Smooth muscle cell (in vitro differentiated cells): ENCODE measurements at regions not wholly inside any gene's neighbourhood (a gene's known extent, or its start where the extent isn't known, plus 50 kb on each side); places are given as distances from the start of the nearest gene placed in this dataset.

Experiments
- DNase-seq: peaks from one replicate; lab custom pipeline; 2025; ENCODE audit not compliant: unreplicated experiment; lab: John Stamatoyannopoulos, UW
- H2AFZ ChIP-seq: fragments of 200-600 bp; sonication (generic); 2 replicates; pipeline ENCODE4 v1.6.0; 2016; ENCODE audit warnings: antibody characterized with exemption, low read depth, mild to moderate bottlenecking
- H3F3A ChIP-seq: fragments of 200-600 bp; sonication (generic); 2 replicates; pipeline ENCODE4 v1.6.0; 2017; ENCODE audit warnings: antibody characterized with exemption, low read depth
- H3K27ac ChIP-seq: fragments of 200-600 bp; sonication (generic); 2 replicates; pipeline ENCODE4 v1.5.1; 2016; ENCODE audit warnings: low read depth, mild to moderate bottlenecking
- H3K27me3 ChIP-seq: fragments of 200-600 bp; sonication (generic); 2 replicates; pipeline ENCODE4 v1.6.1; 2016; ENCODE audit warnings: low read depth, mild to moderate bottlenecking
- H3K36me3 ChIP-seq: fragments of 200-600 bp; sonication (generic); 2 replicates; pipeline ENCODE4 v1.5.1; 2016; ENCODE audit warnings: low read depth
- H3K4me1 ChIP-seq: fragments of 200-600 bp; sonication (generic); 2 replicates; pipeline ENCODE4 v1.5.1; 2016; ENCODE audit warnings: low read depth
- H3K4me2 ChIP-seq: fragments of 200-600 bp; sonication (generic); 2 replicates; pipeline ENCODE4 v1.6.0; 2016; ENCODE audit warnings: mild to moderate bottlenecking
- H3K4me3 ChIP-seq: fragments of 200-600 bp; sonication (generic); 2 replicates; pipeline ENCODE4 v1.5.1; 2016; ENCODE audit warnings: mild to moderate bottlenecking
- H3K79me2 ChIP-seq: fragments of 200-600 bp; sonication (generic); 2 replicates; pipeline ENCODE4 v1.6.0; 2016; ENCODE audit warnings: low read depth, mild to moderate bottlenecking
- H3K9ac ChIP-seq: fragments of 200-600 bp; sonication (generic); 2 replicates; pipeline ENCODE4 v1.6.0; 2016; ENCODE audit warnings: low read depth
- H3K9me3 ChIP-seq: fragments of 200-600 bp; sonication (generic); replicated peaks from 2 replicates; pipeline ENCODE4 v1.5.1; 2016; ENCODE audit warnings: low read depth
- H4K20me1 ChIP-seq: fragments of 200-600 bp; sonication (generic); 2 replicates; pipeline ENCODE4 v1.6.0; 2016; ENCODE audit warnings: low read depth
- WGBS: methylation state at CpG from one replicate; pipeline ENCODE4 v1.1.7; 2016; ENCODE audit warnings: low lambda C conversion rate; 5-methylcytosine and 5-hydroxymethylcytosine counted together
- TF ChIP-seq, protein P1 (sequence below): fragments of 200-600 bp; sonication (generic); IDR thresholded peaks from 2 replicates; pipeline ENCODE4 v1.5.1; 2017; ENCODE audit warnings: borderline replicate concordance, mild to moderate bottlenecking, antibody characterized with exemption; ENCODE audit not compliant: insufficient read depth, poor library complexity, severe bottlenecking

- DNase-seq, result no peak
- TF ChIP-seq, protein P1, sequence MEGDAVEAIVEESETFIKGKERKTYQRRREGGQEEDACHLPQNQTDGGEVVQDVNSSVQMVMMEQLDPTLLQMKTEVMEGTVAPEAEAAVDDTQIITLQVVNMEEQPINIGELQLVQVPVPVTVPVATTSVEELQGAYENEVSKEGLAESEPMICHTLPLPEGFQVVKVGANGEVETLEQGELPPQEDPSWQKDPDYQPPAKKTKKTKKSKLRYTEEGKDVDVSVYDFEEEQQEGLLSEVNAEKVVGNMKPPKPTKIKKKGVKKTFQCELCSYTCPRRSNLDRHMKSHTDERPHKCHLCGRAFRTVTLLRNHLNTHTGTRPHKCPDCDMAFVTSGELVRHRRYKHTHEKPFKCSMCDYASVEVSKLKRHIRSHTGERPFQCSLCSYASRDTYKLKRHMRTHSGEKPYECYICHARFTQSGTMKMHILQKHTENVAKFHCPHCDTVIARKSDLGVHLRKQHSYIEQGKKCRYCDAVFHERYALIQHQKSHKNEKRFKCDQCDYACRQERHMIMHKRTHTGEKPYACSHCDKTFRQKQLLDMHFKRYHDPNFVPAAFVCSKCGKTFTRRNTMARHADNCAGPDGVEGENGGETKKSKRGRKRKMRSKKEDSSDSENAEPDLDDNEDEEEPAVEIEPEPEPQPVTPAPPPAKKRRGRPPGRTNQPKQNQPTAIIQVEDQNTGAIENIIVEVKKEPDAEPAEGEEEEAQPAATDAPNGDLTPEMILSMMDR, result no peak
- Histone ChIP-seq H3K36me3 (no peaks in the 10 kb centered on the region), H3K4me1 (no peaks in the 10 kb centered on the region), H3K79me2 (no peaks in the 10 kb centered on the region), H3K27ac (no peak overlapping the region), H2AFZ (no peak overlapping the region), H3K9ac (no peak overlapping the region), H3K4me3 (no peak overlapping the region), H3K27me3 (no peaks in the 10 kb centered on the region), H3K9me3 (peaks cover 3% of the 10 kb centered on the region), H3F3A (no peaks in the 10 kb centered on the region), H4K20me1 (no peaks in the 10 kb centered on the region), H3K4me2 (no peak overlapping the region)
- WGBS, result 68% methylated on average over 3 of the region's 3 CpGs
Observed at GRCh38 chr22:47474895-47475294, 712.4 kb downstream of the TBC1D22A start.

DNA sequence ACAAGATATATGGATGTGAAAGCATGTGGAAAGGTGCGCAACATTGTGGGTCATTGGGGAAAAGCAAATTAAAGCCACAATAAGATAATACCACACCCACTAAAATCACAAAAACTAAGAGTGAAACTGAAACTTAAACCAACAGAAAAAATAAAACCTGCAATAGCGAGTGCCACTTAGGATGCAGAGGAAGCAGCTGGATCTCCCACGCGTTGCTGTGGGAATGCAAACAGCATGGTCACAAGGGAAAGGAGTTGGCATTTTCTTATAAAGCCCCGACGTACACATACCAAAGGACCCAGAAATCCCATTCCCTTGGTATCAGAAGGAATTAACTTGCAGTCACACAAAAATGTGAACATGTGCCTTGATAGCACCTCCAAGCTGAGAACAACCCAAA is 712.0 kb downstream of the TBC1D22A start:
- Histone ChIP-seq H3K4me3 (no peak overlapping the region), H4K20me1 (no peaks in the 10 kb centered on the region), H3K27me3 (no peaks in the 10 kb centered on the region), H3K4me2 (no peak overlapping the region), H3K27ac (no peak overlapping the region), H3K36me3 (no peaks in the 10 kb centered on the region), H3K9me3 (peaks cover 3% of the 10 kb centered on the region), H3F3A (no peaks in the 10 kb centered on the region), H3K79me2 (no peaks in the 10 kb centered on the region), H3K9ac (no peak overlapping the region), H3K4me1 (no peaks in the 10 kb centered on the region), H2AFZ (no peak overlapping the region)
- 84% methylated on average over 6 of the region's 6 CpGs for WGBS
- TF ChIP-seq, protein P1, result no peak
- no peak for DNase-seq

GRCh38 chr22:47472636-47473035 is 710.2 kb downstream of the TBC1D22A start:
- TF ChIP-seq, protein P1, result no peak
- Histone ChIP-seq H2AFZ (no peak overlapping the region), H3K27me3 (no peaks in the 10 kb centered on the region), H3K4me2 (no peak overlapping the region), H3K4me1 (no peaks in the 10 kb centered on the region), H3K79me2 (no peaks in the 10 kb centered on the region), H4K20me1 (no peaks in the 10 kb centered on the region), H3K9ac (no peak overlapping the region), H3F3A (no peaks in the 10 kb centered on the region), H3K36me3 (no peaks in the 10 kb centered on the region), H3K4me3 (no peak overlapping the region), H3K27ac (no peak overlapping the region), H3K9me3 (peaks cover 1% of the 10 kb centered on the region)
- no peak for DNase-seq
- 75% methylated on average over 9 of the region's 9 CpGs for WGBS

- 40% methylated on average over 3 of the region's 3 CpGs for WGBS
- H3K9me3 ChIP-seq, result no peaks in the 10 kb centered on the region
- TF ChIP-seq, protein P1, result no peak
Observed at GRCh38 chr22:47471406-47471805, 709.0 kb downstream of the TBC1D22A start.

More at GRCh38 chr22:47471406-47471805, 709.0 kb downstream of the TBC1D22A start:
- Histone ChIP-seq H3F3A (no peaks in the 10 kb centered on the region), H3K36me3 (no peaks in the 10 kb centered on the region), H3K4me1 (no peaks in the 10 kb centered on the region), H3K27ac (no peak overlapping the region), H2AFZ (no peak overlapping the region), H3K4me3 (no peak overlapping the region), H3K79me2 (no peaks in the 10 kb centered on the region), H3K4me2 (no peak overlapping the region), H3K27me3 (no peaks in the 10 kb centered on the region), H4K20me1 (no peaks in the 10 kb centered on the region), H3K9ac (no peak overlapping the region)
- no peak for DNase-seq
